A549 (cell line): ENCODE measurements at regions not wholly inside any gene's neighbourhood (a gene's known extent, or its start where the extent isn't known, plus 50 kb on each side); places are given as distances from the start of the nearest gene placed in this dataset.

Experiments
- ATAC-seq, 2 experiments: fragments of 200-7000 bp in 1 of 2; fragments of >200 bp in 1 of 2; cut with Nextera tagmentation in 1 of 2; cut with Tn5 transposase in 1 of 2; 3 replicates each; pipeline versions ENCODE4 v1.8.0 to v1.9.1; 2018 to 2020; ENCODE audit warnings: mild to moderate bottlenecking in 1 of 2, moderate library complexity in 1 of 2
- CTCF ChIA-PET: fragments of 300-600 bp; sonication (Branson Sonifier 250); formaldehyde crosslinking; extraction: SDS; loops from one replicate; lab custom pipeline; 2021; ENCODE audit warnings: antibody characterized with exemption, inconsistent platforms; lab: Yijun Ruan, JAX
- POLR2A ChIA-PET: fragments of 350-600 bp; formaldehyde crosslinking; extraction: SDS; loops from one replicate; lab custom pipeline; 2021; ENCODE audit warnings: antibody characterized with exemption, inconsistent platforms; lab: Yijun Ruan, JAX
- DNase-seq, 2 experiments: peaks; one replicate each; pipeline versions ENCODE4 v3.0.0 to v3.0.0-alpha.2; 2011 to 2016; ENCODE audit warnings: low read depth in 1 of 2, low spot score in 1 of 2
- FAIRE-seq: peaks from 2 replicates; lab custom pipeline; 2011; peaks lifted over from hg19 to GRCh38; lab: Jason Lieb, UNC
- H3K27ac ChIP-seq, 2 experiments: fragments of >200 bp; sonication (Bioruptor Twin); formaldehyde crosslinking; 3 replicates each; pipeline ENCODE4 v1.5.1; 2016 to 2017
- H3K4me1 ChIP-seq: fragments of >200 bp; sonication (Bioruptor Twin); formaldehyde crosslinking; 3 replicates; pipeline ENCODE4 v1.6.1; 2016
- H3K4me2 ChIP-seq: fragments of >200 bp; sonication (Bioruptor Twin); formaldehyde crosslinking; 3 replicates; pipeline ENCODE4 v1.6.1; 2016
- H3K4me3 ChIP-seq: fragments of >200 bp; sonication (Bioruptor Twin); formaldehyde crosslinking; 3 replicates; pipeline ENCODE4 v1.5.1; 2016
- H3K9me3 ChIP-seq: fragments of >200 bp; sonication (Bioruptor Twin); formaldehyde crosslinking; 3 replicates; pipeline ENCODE4 v1.6.1; 2016
- ATOH8 ChIP-seq: fragments of 250-450 bp; sonication (Bioruptor Pico); IDR thresholded peaks from 2 replicates; pipeline ENCODE4 v1.5.0; 2020; ENCODE audit warnings: low read depth, mild to moderate bottlenecking, moderate library complexity
- BHLHE40 ChIP-seq: IDR thresholded peaks from 2 replicates; pipeline ENCODE4 v1.6.1; 2012; ENCODE audit warnings: low read depth, low read length, inconsistent platforms
- CBX2 ChIP-seq: fragments of 200-600 bp; sonication (generic); IDR thresholded peaks from 2 replicates; pipeline ENCODE4 v1.6.1; 2016; ENCODE audit warnings: low read depth, mild to moderate bottlenecking, borderline replicate concordance
- CEBPB ChIP-seq, 2 experiments: fragments of >200 bp in 1 of 2; sonication (Bioruptor Twin) in 1 of 2; formaldehyde crosslinking in 1 of 2; IDR thresholded peaks; 2 replicates each; pipeline ENCODE4 v1.6.1; 2012 to 2016
- CHD2 ChIP-seq: fragments of 150-350 bp; IDR thresholded peaks from 2 replicates; pipeline ENCODE4 v1.6.1; 2014; ENCODE audit warnings: low read length; ENCODE audit not compliant: partially characterized antibody
- CTCF ChIP-seq: fragments of >200 bp; sonication (Bioruptor Twin); formaldehyde crosslinking; IDR thresholded peaks from 3 replicates; pipeline ENCODE4 v1.5.1; 2016
- EHMT2 ChIP-seq: fragments of 200-600 bp; sonication (generic); IDR thresholded peaks from 2 replicates; pipeline ENCODE4 v1.6.1; 2016; ENCODE audit warnings: antibody characterized with exemption, low read depth, mild to moderate bottlenecking, moderate library complexity
- GATA3 ChIP-seq: IDR thresholded peaks from 2 replicates; pipeline ENCODE4 v1.6.1; 2012; ENCODE audit warnings: borderline replicate concordance
- HOXA7 ChIP-seq: fragments of 250-450 bp; sonication (Bioruptor Pico); IDR thresholded peaks from 2 replicates; pipeline ENCODE4 v1.5.0; 2020; ENCODE audit warnings: mild to moderate bottlenecking, moderate library complexity
- HOXB5 ChIP-seq: fragments of 250-450 bp; sonication (Bioruptor Pico); IDR thresholded peaks from 2 replicates; pipeline ENCODE4 v1.5.0; 2020; ENCODE audit warnings: mild to moderate bottlenecking, moderate library complexity
- JUN ChIP-seq, 2 experiments: fragments of >200 bp; sonication (Bioruptor Twin); formaldehyde crosslinking; IDR thresholded peaks; 2 replicates in 1 of 2; 3 replicates in 1 of 2; pipeline ENCODE4 v1.6.1; 2016 to 2017
- JUNB ChIP-seq: fragments of >200 bp; sonication (Bioruptor Twin); formaldehyde crosslinking; IDR thresholded peaks from 2 replicates; pipeline ENCODE4 v1.6.1; 2016
- KDM1A ChIP-seq: fragments of 200-600 bp; sonication (generic); IDR thresholded peaks from 2 replicates; pipeline ENCODE4 v1.6.1; 2016; ENCODE audit warnings: low read depth, mild to moderate bottlenecking
- KDM5A ChIP-seq: fragments of 200-600 bp; sonication (generic); IDR thresholded peaks from 2 replicates; pipeline ENCODE4 v1.6.1; 2016; ENCODE audit warnings: antibody characterized with exemption, mild to moderate bottlenecking
- MAFK ChIP-seq: fragments of 450-650 bp; IDR thresholded peaks from 2 replicates; pipeline ENCODE4 v1.6.1; 2014; ENCODE audit not compliant: partially characterized antibody
- MAZ ChIP-seq: fragments of 150-350 bp; IDR thresholded peaks from 2 replicates; pipeline ENCODE4 v1.6.1; 2014; ENCODE audit warnings: antibody characterized with exemption, low read depth, low read length, borderline replicate concordance
- NPAS2 ChIP-seq: fragments of 250-450 bp; sonication (Bioruptor Pico); IDR thresholded peaks from 2 replicates; pipeline ENCODE4 v1.8.0; 2022; ENCODE audit warnings: mild to moderate bottlenecking, moderate library complexity, borderline replicate concordance
- POLR2AphosphoS2 ChIP-seq: conservative IDR thresholded peaks from 2 replicates; pipeline ENCODE4 v1.6.1; 2012; ENCODE audit warnings: low read length, improper control_type of control experiment, inconsistent platforms
- RAD21 ChIP-seq, 2 experiments: fragments of >200 bp in 1 of 2; sonication (Bioruptor Twin) in 1 of 2; formaldehyde crosslinking in 1 of 2; IDR thresholded peaks in 1 of 2; conservative IDR thresholded peaks in 1 of 2; 2 replicates in 1 of 2; 3 replicates in 1 of 2; pipeline ENCODE4 v1.6.1; 2012 to 2018; ENCODE audit warnings: inconsistent platforms in 1 of 2
- RARB ChIP-seq: fragments of 250-450 bp; sonication (Bioruptor Pico); IDR thresholded peaks from 2 replicates; pipeline ENCODE4 v1.8.0; 2021; ENCODE audit warnings: mild to moderate bottlenecking, moderate library complexity
- RCOR1 ChIP-seq: fragments of 150-350 bp; IDR thresholded peaks from 2 replicates; pipeline ENCODE4 v1.6.1; 2014; ENCODE audit warnings: antibody characterized with exemption, low read length, low read depth
- RFX5 ChIP-seq: fragments of 450-650 bp; IDR thresholded peaks from 2 replicates; pipeline ENCODE4 v1.7.1; 2014; ENCODE audit warnings: antibody characterized with exemption, mild to moderate bottlenecking, moderate library complexity
- SMC3 ChIP-seq: fragments of >200 bp; sonication (Bioruptor Twin); formaldehyde crosslinking; IDR thresholded peaks from 3 replicates; pipeline ENCODE4 v1.6.1; 2018; ENCODE audit warnings: inconsistent platforms
- TFCP2L1 ChIP-seq: fragments of 250-450 bp; sonication (Bioruptor Pico); IDR thresholded peaks from 2 replicates; pipeline ENCODE4 v1.5.0; 2021; ENCODE audit warnings: mild to moderate bottlenecking
- TP53 ChIP-seq: fragments of 250-450 bp; sonication (Bioruptor Pico); IDR thresholded peaks from 2 replicates; pipeline ENCODE4 v1.5.0; 2021; ENCODE audit warnings: mild to moderate bottlenecking, moderate library complexity
- ZNF302 ChIP-seq: fragments of 250-450 bp; sonication (Bioruptor Pico); IDR thresholded peaks from 2 replicates; pipeline ENCODE4 v1.9.0; 2021; ENCODE audit warnings: inconsistent platforms, mild to moderate bottlenecking, moderate library complexity
- WGBS: methylation state at CpG from one replicate; pipeline ENCODE4 v1.1.6; 2017; ENCODE audit errors: missing lambda C conversion rate; 5-methylcytosine and 5-hydroxymethylcytosine counted together

GRCh38 chr2:239544143-239544917 is 143.5 kb upstream of the HDAC4 start (continued):
- no peak for TF ChIP-seq RFX5

GRCh38 chr2:239543702-239544101 is 142.9 kb upstream of the HDAC4 start:
- peaks cover 3% of the 10 kb centered on the region; the same call in 1 of the 3 replicates for H3K9me3 ChIP-seq
- H3K4me3 ChIP-seq: no peak overlapping the region
- no peaks in the 10 kb centered on the region for H3K4me1 ChIP-seq
- ATAC-seq: no peak
- no peak overlapping the region for H3K4me2 ChIP-seq
- WGBS: 61% methylated on average over 3 of the region's 3 CpGs
- TF ChIP-seq RARB (CRISPR knock-in tag) (no peak), CBX2 (no peak), NPAS2 (CRISPR knock-in tag) (no peak), POLR2AphosphoS2 (no peak), MAZ (no peak), TP53 (CRISPR knock-in tag) (no peak), ZNF302 (CRISPR knock-in tag) (no peak), GATA3 (no peak), HOXA7 (CRISPR knock-in tag) (no peak), KDM5A (no peak), EHMT2 (no peak)
- TF ChIP-seq, all 56 proteins: peak for 0
- FAIRE-seq: no peak
- DNase-seq: no peak
- ChIA-PET CTCF (no interaction called here), POLR2A (no interaction called here)
- no peak overlapping the region for H3K27ac ChIP-seq

GRCh38 chr2:239540174-239540573 is 139.4 kb upstream of the HDAC4 start:
- H3K4me1 ChIP-seq: no peaks in the 10 kb centered on the region
- 42% methylated on average over 7 of the region's 7 CpGs for WGBS
- TF ChIP-seq RAD21 (conservative IDR thresholded peaks at IDR 0.05 in 1 of 2, IDR thresholded peaks at IDR 0.05 in 1 of 2) (no peak), RCOR1 (no peak), RARB (CRISPR knock-in tag) (no peak)
- TF ChIP-seq, all 56 proteins: peak for 0
- Histone ChIP-seq H3K27ac (no peak overlapping the region), H3K9me3 (peaks cover 3% of the 10 kb centered on the region; the same call in 1 of the 3 replicates), H3K4me2 (no peak overlapping the region), H3K4me3 (no peak overlapping the region)
- DNase-seq: no peak
- CTCF ChIA-PET: no interaction called here
- ATAC-seq: no peak
- FAIRE-seq: no peak
- POLR2A ChIA-PET: no interaction called here

GRCh38 chr2:239539776-239540100 is 138.9 kb upstream of the HDAC4 start:
- 57% methylated on average over 10 of the region's 11 CpGs for WGBS
- Histone ChIP-seq H3K9me3 (peaks cover 3% of the 10 kb centered on the region; the same call in 2 of the 3 replicates), H3K4me2 (no peak overlapping the region), H3K4me3 (no peak overlapping the region), H3K27ac (no peak overlapping the region), H3K4me1 (no peaks in the 10 kb centered on the region)
- POLR2A ChIA-PET: no interaction called here
- no peak for ATAC-seq
- DNase-seq: no peak
- no peak for TF ChIP-seq MAZ
- TF ChIP-seq KDM1A: no peak
- no peak for TF ChIP-seq EHMT2
- no peak for TF ChIP-seq TFCP2L1 (CRISPR knock-in tag)
- no peak for TF ChIP-seq JUN (IDR thresholded peaks at IDR 0.05)
- no peak for TF ChIP-seq HOXB5 (CRISPR knock-in tag)
- TF ChIP-seq NPAS2 (CRISPR knock-in tag): no peak
- TF ChIP-seq ATOH8: no peak
- no peak for TF ChIP-seq CTCF
- no peak for TF ChIP-seq MAFK
- TF ChIP-seq CEBPB (IDR thresholded peaks at IDR 0.05): no peak
- no peak for TF ChIP-seq GATA3
- no peak for TF ChIP-seq CHD2
- TF ChIP-seq SMC3: no peak
- TF ChIP-seq JUNB: no peak
- TF ChIP-seq BHLHE40: no peak
- no peak for TF ChIP-seq RAD21 (conservative IDR thresholded peaks at IDR 0.05 in 1 of 2, IDR thresholded peaks at IDR 0.05 in 1 of 2)
- FAIRE-seq: no peak
- CTCF ChIA-PET: no interaction called here
